ENCODE measurements at regions not wholly inside any gene's neighbourhood (a gene's known extent, or its start where the extent isn't known, plus 50 kb on each side); places are given as distances from the start of the nearest gene placed in this dataset.

GRCh38 chr5:157959370-157959769, 100.4 kb upstream of the CLINT1 start:
- TF ChIP-seq CTCF (IDR thresholded peaks at IDR 0.05) (no peak), POLR2A (IDR thresholded peaks at IDR 0.05) (no peak)

Data from Peyer's patch (tissue), 4 donors.